SK-N-MC (cell line): ENCODE measurements at regions not wholly inside any gene's neighbourhood (a gene's known extent, or its start where the extent isn't known, plus 50 kb on each side); places are given as distances from the start of the nearest gene placed in this dataset.

ENCODE experiments used
- EZH2 ChIP-seq: fragments of 200-600 bp; sonication (generic); IDR thresholded peaks from one replicate; pipeline ENCODE4 v1.6.1; 2017; ENCODE audit warnings: antibody characterized with exemption
- FOXP2 ChIP-seq: optimal IDR thresholded peaks from 2 replicates; pipeline ENCODE3; 2011; ENCODE audit warnings: mild to moderate bottlenecking, moderate library complexity; ENCODE audit not compliant: insufficient read depth; ENCODE audit errors: extremely low read length, control extremely low read depth
- POLR2AphosphoS5 ChIP-seq: IDR thresholded peaks from 2 replicates; pipeline ENCODE4 v1.6.1; 2012; ENCODE audit warnings: mild to moderate bottlenecking, low read depth, low read length, borderline replicate concordance

- TF ChIP-seq EZH2: no peak
- TF ChIP-seq FOXP2: no peak
- TF ChIP-seq POLR2AphosphoS5: no peak
Observed at GRCh38 chr13:58207501-58207900, 576.0 kb downstream of the PCDH17 start.
